ENCODE measurements at regions not wholly inside any gene's neighbourhood (a gene's known extent, or its start where the extent isn't known, plus 50 kb on each side); places are given as distances from the start of the nearest gene placed in this dataset.

DNA sequence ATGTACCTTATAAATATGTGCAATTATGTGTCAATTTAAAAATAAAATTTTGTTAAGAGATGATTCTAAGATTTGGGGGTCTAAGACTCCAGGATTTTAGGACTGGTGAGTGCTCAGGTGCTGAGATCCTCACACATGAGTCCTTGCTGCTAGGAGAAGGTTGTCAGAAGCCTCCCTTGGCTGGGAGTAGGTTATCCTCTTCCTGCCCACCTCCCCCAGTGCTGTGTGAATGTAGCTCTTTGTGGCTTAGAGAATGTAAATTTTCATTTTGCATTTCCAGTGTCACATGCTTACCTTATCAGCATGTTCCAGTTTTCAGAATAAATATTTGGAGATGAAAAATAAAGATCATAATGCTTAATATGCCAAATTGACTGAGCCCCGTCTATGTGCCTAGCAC, 114.2 kb upstream of the MDM1 start:
- TF ChIP-seq, protein P1, sequence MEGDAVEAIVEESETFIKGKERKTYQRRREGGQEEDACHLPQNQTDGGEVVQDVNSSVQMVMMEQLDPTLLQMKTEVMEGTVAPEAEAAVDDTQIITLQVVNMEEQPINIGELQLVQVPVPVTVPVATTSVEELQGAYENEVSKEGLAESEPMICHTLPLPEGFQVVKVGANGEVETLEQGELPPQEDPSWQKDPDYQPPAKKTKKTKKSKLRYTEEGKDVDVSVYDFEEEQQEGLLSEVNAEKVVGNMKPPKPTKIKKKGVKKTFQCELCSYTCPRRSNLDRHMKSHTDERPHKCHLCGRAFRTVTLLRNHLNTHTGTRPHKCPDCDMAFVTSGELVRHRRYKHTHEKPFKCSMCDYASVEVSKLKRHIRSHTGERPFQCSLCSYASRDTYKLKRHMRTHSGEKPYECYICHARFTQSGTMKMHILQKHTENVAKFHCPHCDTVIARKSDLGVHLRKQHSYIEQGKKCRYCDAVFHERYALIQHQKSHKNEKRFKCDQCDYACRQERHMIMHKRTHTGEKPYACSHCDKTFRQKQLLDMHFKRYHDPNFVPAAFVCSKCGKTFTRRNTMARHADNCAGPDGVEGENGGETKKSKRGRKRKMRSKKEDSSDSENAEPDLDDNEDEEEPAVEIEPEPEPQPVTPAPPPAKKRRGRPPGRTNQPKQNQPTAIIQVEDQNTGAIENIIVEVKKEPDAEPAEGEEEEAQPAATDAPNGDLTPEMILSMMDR (IDR thresholded peaks at IDR 0.05): no peak
- no peak for TF ChIP-seq POLR2A (IDR thresholded peaks at IDR 0.05)

Data from body of pancreas (tissue), 4 donors.